Neural progenitor cell (in vitro differentiated cells): ENCODE measurements at regions not wholly inside any gene's neighbourhood (a gene's known extent, or its start where the extent isn't known, plus 50 kb on each side); places are given as distances from the start of the nearest gene placed in this dataset.
"Not testable (repeated sequence)": the region's sequence is repeated elsewhere in the genome, so short reads cannot be mapped to it uniquely, and the experiment has no call there.

Experiments
- DNase-seq: peaks from one replicate; pipeline ENCODE4 v3.0.0-alpha.2; 2016; ENCODE audit warnings: low spot score
- H2AFZ ChIP-seq: fragments of 200-600 bp; sonication (generic); replicated peaks from 2 replicates; pipeline ENCODE4 v1.6.1; 2016; ENCODE audit warnings: antibody characterized with exemption
- H3F3A ChIP-seq: fragments of 200-600 bp; sonication (generic); 2 replicates; pipeline ENCODE4 v1.6.1; 2016; ENCODE audit warnings: antibody characterized with exemption, low read depth
- H3K27ac ChIP-seq: fragments of 200-600 bp; sonication (generic); 2 replicates; pipeline ENCODE4 v1.5.1; 2016; ENCODE audit warnings: mild to moderate bottlenecking
- H3K27me3 ChIP-seq: fragments of 200-600 bp; sonication (generic); 2 replicates; pipeline ENCODE4 v1.6.1; 2016; ENCODE audit warnings: mild to moderate bottlenecking, moderate library complexity
- H3K36me3 ChIP-seq: fragments of 200-600 bp; sonication (generic); 2 replicates; pipeline ENCODE4 v1.5.1; 2016
- H3K4me1 ChIP-seq: fragments of 200-600 bp; sonication (generic); 2 replicates; pipeline ENCODE4 v1.6.1; 2016; ENCODE audit warnings: mixed run types
- H3K4me2 ChIP-seq: fragments of 200-600 bp; sonication (generic); 2 replicates; pipeline ENCODE4 v1.6.1; 2016
- H3K4me3 ChIP-seq: fragments of 200-600 bp; sonication (generic); 2 replicates; pipeline ENCODE4 v1.5.1; 2016
- H3K79me2 ChIP-seq: fragments of 200-600 bp; sonication (generic); 2 replicates; pipeline ENCODE4 v1.6.1; 2016; ENCODE audit warnings: low read depth
- H3K9ac ChIP-seq: fragments of 200-600 bp; sonication (generic); 2 replicates; pipeline ENCODE4 v1.6.1; 2016
- H3K9me3 ChIP-seq: fragments of 200-600 bp; sonication (generic); 2 replicates; pipeline ENCODE4 v1.5.1; 2016; ENCODE audit warnings: low read depth
- H4K20me1 ChIP-seq: fragments of 200-600 bp; sonication (generic); 2 replicates; pipeline ENCODE4 v1.6.1; 2016; ENCODE audit warnings: low read depth
- H3K27ac Mint-ChIP-seq: 3 replicates; pipeline ENCODE4 v1.8.0; 2021; ENCODE audit warnings: mixed read lengths
- H3K27me3 Mint-ChIP-seq: 2 replicates; pipeline ENCODE4 v1.8.0; 2022; ENCODE audit warnings: low read depth, mild to moderate bottlenecking, inconsistent platforms, moderate library complexity, mixed read lengths; ENCODE audit not compliant: insufficient read depth
- H3K36me3 Mint-ChIP-seq: 3 replicates; pipeline ENCODE4 v1.8.0; 2021; ENCODE audit warnings: mixed read lengths
- H3K4me1 Mint-ChIP-seq: 3 replicates; pipeline ENCODE4 v1.8.0; 2021; ENCODE audit warnings: mixed read lengths
- H3K4me3 Mint-ChIP-seq: 3 replicates; pipeline ENCODE4 v1.8.0; 2021; ENCODE audit warnings: mild to moderate bottlenecking, moderate library complexity, mixed read lengths
- H3K9me3 Mint-ChIP-seq: 3 replicates; pipeline ENCODE4 v1.8.0; 2020; ENCODE audit warnings: mixed read lengths
- CTCF ChIP-seq: fragments of 200-600 bp; sonication (generic); IDR thresholded peaks from 2 replicates; pipeline ENCODE4 v1.5.1; 2017; ENCODE audit warnings: antibody characterized with exemption, mild to moderate bottlenecking
- EZH2 ChIP-seq: fragments of 200-600 bp; sonication (generic); IDR thresholded peaks from 2 replicates; pipeline ENCODE4 v1.6.1; 2017; ENCODE audit warnings: antibody characterized with exemption, mild to moderate bottlenecking, moderate library complexity
- EZH2phosphoT487 ChIP-seq: fragments of 200-600 bp; sonication (generic); IDR thresholded peaks from 2 replicates; pipeline ENCODE4 v1.6.1; 2017; ENCODE audit warnings: antibody characterized with exemption

DNA sequence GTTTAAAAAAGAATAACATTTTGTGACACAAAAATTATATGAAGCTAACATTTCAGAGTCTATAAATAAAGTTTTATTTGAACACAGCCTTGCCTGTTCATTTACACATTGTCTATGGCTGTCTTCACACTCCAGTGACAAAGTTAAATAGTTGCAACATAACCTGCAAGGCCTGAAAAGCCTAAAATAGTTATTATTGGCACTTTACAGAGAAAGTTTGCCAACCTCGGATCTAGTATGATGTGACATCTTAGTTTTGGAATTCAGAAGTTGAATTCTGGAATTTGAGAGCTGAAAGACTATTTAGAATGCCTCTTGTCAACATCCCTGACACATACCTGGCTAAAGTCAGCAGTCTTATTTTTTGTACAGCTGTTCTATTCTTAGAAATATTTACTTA, 68.3 kb downstream of the DYRK2 start:
- H3K36me3 Mint-ChIP-seq: no peaks in the 10 kb centered on the region
- H3K27ac Mint-ChIP-seq: no peak overlapping the region
- Histone ChIP-seq H3K4me3 (no peak overlapping the region), H4K20me1 (no peaks in the 10 kb centered on the region), H3K27ac (no peak overlapping the region), H3K27me3 (no peaks in the 10 kb centered on the region), H3K36me3 (no peaks in the 10 kb centered on the region), H3K79me2 (no peaks in the 10 kb centered on the region), H3K4me2 (no peak overlapping the region), H3K4me1 (no peaks in the 10 kb centered on the region), H2AFZ (no peak overlapping the region), H3K9me3 (no peaks in the 10 kb centered on the region), H3F3A (no peaks in the 10 kb centered on the region), H3K9ac (no peak overlapping the region)
- peaks cover 3% of the 10 kb centered on the region for H3K9me3 Mint-ChIP-seq
- TF ChIP-seq EZH2 (no peak), EZH2phosphoT487 (no peak), CTCF (no peak)
- H3K4me1 Mint-ChIP-seq: peaks cover 7% of the 10 kb centered on the region
- no peaks in the 10 kb centered on the region for H3K27me3 Mint-ChIP-seq
- DNase-seq: no peak
- no peak overlapping the region for H3K4me3 Mint-ChIP-seq

GRCh38 chr12:67719303-67719702, 70.8 kb downstream of the DYRK2 start:
- not testable (repeated sequence) for H3K4me2 ChIP-seq, H3K4me1 ChIP-seq, H3F3A ChIP-seq, H3K4me3 Mint-ChIP-seq, H3K9me3 Mint-ChIP-seq, H3K36me3 ChIP-seq, H3K27me3 Mint-ChIP-seq, H2AFZ ChIP-seq, H3K4me3 ChIP-seq, H3K27ac ChIP-seq, H3K79me2 ChIP-seq, H3K9ac ChIP-seq, H3K27me3 ChIP-seq, H4K20me1 ChIP-seq, H3K9me3 ChIP-seq, DNase-seq, H3K36me3 Mint-ChIP-seq, H3K27ac Mint-ChIP-seq, H3K4me1 Mint-ChIP-seq

DNA sequence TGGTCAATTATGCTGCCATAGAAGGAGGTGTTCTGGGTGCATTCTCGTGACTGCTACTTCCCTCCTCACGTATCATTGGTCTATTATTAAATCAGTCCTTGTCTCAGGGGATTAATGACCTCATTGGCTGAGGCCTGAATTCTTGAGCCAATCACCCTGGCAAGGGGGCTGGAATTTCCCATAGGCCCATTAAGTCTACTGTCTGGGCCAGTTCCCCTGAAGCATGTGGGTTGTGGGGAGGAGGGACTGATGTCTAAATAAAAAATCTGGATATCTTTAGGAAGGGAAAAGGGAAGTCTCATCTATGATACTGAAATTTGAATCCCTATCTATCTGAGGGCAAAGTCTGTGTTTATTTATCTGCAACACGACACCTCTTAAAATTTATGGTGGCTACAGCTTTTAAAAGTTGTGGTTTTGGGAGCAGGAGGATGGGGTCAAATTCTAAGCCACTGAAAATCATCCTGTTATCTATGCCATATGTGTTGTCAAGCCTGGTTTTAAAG, 71.9 kb downstream of the DYRK2 start:
- Histone ChIP-seq H3K4me3 (no peak overlapping the region), H3K9me3 (no peaks in the 10 kb centered on the region), H3K27me3 (no peaks in the 10 kb centered on the region), H3K4me2 (no peak overlapping the region), H3K4me1 (no peaks in the 10 kb centered on the region), H3K27ac (no peak overlapping the region), H4K20me1 (no peaks in the 10 kb centered on the region), H3F3A (no peaks in the 10 kb centered on the region), H2AFZ (no peak overlapping the region), H3K79me2 (no peaks in the 10 kb centered on the region), H3K36me3 (no peaks in the 10 kb centered on the region), H3K9ac (no peak overlapping the region)
- TF ChIP-seq CTCF: no peak
- TF ChIP-seq EZH2: no peak
- TF ChIP-seq EZH2phosphoT487: no peak
- Mint-ChIP-seq H3K9me3 (peaks cover 3% of the 10 kb centered on the region), H3K27ac (peak overlapping the region; percentile 88), H3K27me3 (no peaks in the 10 kb centered on the region), H3K36me3 (no peaks in the 10 kb centered on the region), H3K4me1 (peaks cover 7% of the 10 kb centered on the region), H3K4me3 (no peak overlapping the region)
- DNase-seq: no peak

- TF ChIP-seq EZH2 (no peak), CTCF (no peak), EZH2phosphoT487 (no peak)
- H3K4me2 ChIP-seq: no peak overlapping the region
- H3K4me1 Mint-ChIP-seq: peaks cover 5% of the 10 kb centered on the region
Observed at GRCh38 chr12:67721248-67721647, 72.7 kb downstream of the DYRK2 start.

More at GRCh38 chr12:67721248-67721647, 72.7 kb downstream of the DYRK2 start:
- peaks cover 3% of the 10 kb centered on the region for H3K9me3 Mint-ChIP-seq
- H3K27me3 Mint-ChIP-seq: no peaks in the 10 kb centered on the region
- H3K9me3 ChIP-seq: no peaks in the 10 kb centered on the region
- H3K9ac ChIP-seq: no peak overlapping the region
- H3K27ac ChIP-seq: no peak overlapping the region
- H3K4me3 Mint-ChIP-seq: no peak overlapping the region
- H3F3A ChIP-seq: no peaks in the 10 kb centered on the region
- no peaks in the 10 kb centered on the region for H3K4me1 ChIP-seq
- no peaks in the 10 kb centered on the region for H4K20me1 ChIP-seq
- H3K79me2 ChIP-seq: no peaks in the 10 kb centered on the region
- H3K27ac Mint-ChIP-seq: no peak overlapping the region
- no peak overlapping the region for H2AFZ ChIP-seq
- H3K36me3 ChIP-seq: no peaks in the 10 kb centered on the region
- no peak overlapping the region for H3K4me3 ChIP-seq
- H3K36me3 Mint-ChIP-seq: no peaks in the 10 kb centered on the region
- H3K27me3 ChIP-seq: no peaks in the 10 kb centered on the region
- no peak for DNase-seq
